HEK293 (cell line): ENCODE measurements at regions not wholly inside any gene's neighbourhood (a gene's known extent, or its start where the extent isn't known, plus 50 kb on each side); places are given as distances from the start of the nearest gene placed in this dataset.

Source experiments
- CTCF ChIP-seq: fragments of 450-650 bp; formaldehyde crosslinking; IDR thresholded peaks from 2 replicates; pipeline ENCODE4 v1.5.1; 2016; ENCODE audit warnings: missing biosample characterization, missing genetic modification characterization
- EGR2 ChIP-seq: fragments of 450-650 bp; formaldehyde crosslinking; IDR thresholded peaks from 2 replicates; pipeline ENCODE4 v1.5.1; 2016; ENCODE audit warnings: low read depth, missing biosample characterization, missing genetic modification characterization
- KLF17 ChIP-seq: fragments of 450-650 bp; formaldehyde crosslinking; IDR thresholded peaks from 2 replicates; pipeline ENCODE4 v1.5.1; 2016; ENCODE audit warnings: missing biosample characterization, missing genetic modification characterization
- TCF7L2 ChIP-seq: IDR thresholded peaks from 2 replicates; pipeline ENCODE4 v1.6.1; 2011; ENCODE audit warnings: low read depth, mild to moderate bottlenecking, inconsistent platforms, low read length, moderate library complexity, borderline replicate concordance
- TRIM28 ChIP-seq: IDR thresholded peaks from 2 replicates; pipeline ENCODE4 v1.6.1; 2011; ENCODE audit warnings: low read length, control low read depth, borderline replicate concordance
- ZBTB7A ChIP-seq: fragments of 450-650 bp; formaldehyde crosslinking; IDR thresholded peaks from 2 replicates; pipeline ENCODE4 v1.5.1; 2016; ENCODE audit warnings: low read depth, missing biosample characterization, missing genetic modification characterization
- ZNF121 ChIP-seq: fragments of 450-650 bp; formaldehyde crosslinking; IDR thresholded peaks from 2 replicates; pipeline ENCODE4 v1.5.1; 2016; ENCODE audit warnings: missing biosample characterization, missing genetic modification characterization
- ZNF133 ChIP-seq: fragments of 450-650 bp; formaldehyde crosslinking; IDR thresholded peaks from 2 replicates; pipeline ENCODE4 v1.5.1; 2016; ENCODE audit warnings: missing biosample characterization, missing genetic modification characterization
- ZNF146 ChIP-seq: fragments of 450-650 bp; formaldehyde crosslinking; IDR thresholded peaks from 2 replicates; pipeline ENCODE4 v1.5.1; 2016; ENCODE audit warnings: missing biosample characterization, missing genetic modification characterization
- ZNF561 ChIP-seq: fragments of 450-650 bp; IDR thresholded peaks from 2 replicates; pipeline ENCODE4 v1.5.1; 2018; ENCODE audit warnings: missing biosample characterization, missing genetic modification characterization, borderline replicate concordance
- ZNF660 ChIP-seq: fragments of 450-650 bp; IDR thresholded peaks from 2 replicates; pipeline ENCODE4 v1.5.1; 2018; ENCODE audit warnings: missing biosample characterization, mild to moderate bottlenecking, missing genetic modification characterization
- ZNF776 ChIP-seq: fragments of 450-650 bp; formaldehyde crosslinking; IDR thresholded peaks from 2 replicates; pipeline ENCODE4 v1.5.0; 2017; ENCODE audit warnings: missing biosample characterization, missing genetic modification characterization, borderline replicate concordance
- ZNF792 ChIP-seq: fragments of 450-650 bp; formaldehyde crosslinking; IDR thresholded peaks from 2 replicates; pipeline ENCODE4 v1.5.1; 2016; ENCODE audit warnings: missing biosample characterization, missing genetic modification characterization
- ZNF843 ChIP-seq: fragments of 450-650 bp; formaldehyde crosslinking; IDR thresholded peaks from 2 replicates; pipeline ENCODE4 v1.5.1; 2016; ENCODE audit warnings: missing biosample characterization, missing genetic modification characterization

DNA sequence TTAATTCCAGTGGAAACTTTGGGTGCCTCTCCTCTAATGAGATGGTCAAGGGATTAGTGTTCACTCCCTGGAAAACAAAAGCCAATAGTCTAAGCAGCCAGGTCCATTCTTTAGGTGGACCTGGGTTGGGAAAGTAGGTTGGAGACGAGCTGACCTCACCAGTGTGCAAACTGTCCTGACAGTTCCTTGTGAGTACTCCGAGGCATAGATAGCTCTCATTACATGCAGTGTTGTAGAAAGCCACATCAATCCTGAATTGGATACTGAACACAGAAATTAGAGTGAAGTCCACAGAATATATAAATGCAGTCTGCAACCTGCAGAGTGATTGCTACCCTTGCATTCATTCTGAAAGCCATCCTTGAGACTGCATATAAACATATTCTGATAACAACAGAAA lies 675.1 kb upstream of the CXADR start:
- TF ChIP-seq ZBTB7A (tag by site-specific recombination) = no peak
- TF ChIP-seq CTCF (tag by site-specific recombination) = no peak
- TF ChIP-seq ZNF561 (tag by site-specific recombination) = no peak
- no peak for TF ChIP-seq ZNF843
- TF ChIP-seq ZNF660 (tag by site-specific recombination) = no peak
- no peak for TF ChIP-seq KLF17 (tag by site-specific recombination)
- no peak for TF ChIP-seq ZNF133
- no peak for TF ChIP-seq ZNF146 (tag by site-specific recombination)
- TF ChIP-seq TCF7L2 = no peak
- TF ChIP-seq ZNF792 (tag by site-specific recombination) = no peak
- TF ChIP-seq ZNF776 (tag by site-specific recombination) = no peak
- no peak for TF ChIP-seq EGR2 (tag by site-specific recombination)
- TF ChIP-seq ZNF121 (tag by site-specific recombination) = no peak
- TF ChIP-seq TRIM28 = no peak
